ENCODE measurements at regions not wholly inside any gene's neighbourhood (a gene's known extent, or its start where the extent isn't known, plus 50 kb on each side); places are given as distances from the start of the nearest gene placed in this dataset.

DNA sequence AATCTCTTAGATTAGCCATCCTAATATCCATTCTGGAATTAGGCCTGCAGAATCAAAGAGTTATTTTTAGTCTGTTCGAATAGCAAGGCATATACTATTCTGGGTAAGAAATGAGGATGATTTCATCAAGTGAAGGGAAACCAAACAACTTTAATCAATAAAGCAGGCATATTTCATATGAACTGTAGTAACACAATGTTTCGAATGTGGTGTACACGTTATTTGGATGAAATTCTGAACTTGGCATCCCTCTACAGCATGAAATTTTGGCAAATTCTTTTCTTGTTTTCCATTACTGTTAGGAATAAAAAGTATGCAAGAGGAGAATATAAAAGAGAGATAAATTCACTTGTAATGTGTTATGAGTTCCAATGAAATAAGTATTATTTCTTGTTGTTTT is 1233.3 kb upstream of the SEL1L start:
- TF ChIP-seq, protein P1, sequence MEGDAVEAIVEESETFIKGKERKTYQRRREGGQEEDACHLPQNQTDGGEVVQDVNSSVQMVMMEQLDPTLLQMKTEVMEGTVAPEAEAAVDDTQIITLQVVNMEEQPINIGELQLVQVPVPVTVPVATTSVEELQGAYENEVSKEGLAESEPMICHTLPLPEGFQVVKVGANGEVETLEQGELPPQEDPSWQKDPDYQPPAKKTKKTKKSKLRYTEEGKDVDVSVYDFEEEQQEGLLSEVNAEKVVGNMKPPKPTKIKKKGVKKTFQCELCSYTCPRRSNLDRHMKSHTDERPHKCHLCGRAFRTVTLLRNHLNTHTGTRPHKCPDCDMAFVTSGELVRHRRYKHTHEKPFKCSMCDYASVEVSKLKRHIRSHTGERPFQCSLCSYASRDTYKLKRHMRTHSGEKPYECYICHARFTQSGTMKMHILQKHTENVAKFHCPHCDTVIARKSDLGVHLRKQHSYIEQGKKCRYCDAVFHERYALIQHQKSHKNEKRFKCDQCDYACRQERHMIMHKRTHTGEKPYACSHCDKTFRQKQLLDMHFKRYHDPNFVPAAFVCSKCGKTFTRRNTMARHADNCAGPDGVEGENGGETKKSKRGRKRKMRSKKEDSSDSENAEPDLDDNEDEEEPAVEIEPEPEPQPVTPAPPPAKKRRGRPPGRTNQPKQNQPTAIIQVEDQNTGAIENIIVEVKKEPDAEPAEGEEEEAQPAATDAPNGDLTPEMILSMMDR (IDR thresholded peaks at IDR 0.05; ENCODE audit: poor library complexity, severe bottlenecking), result no peak
- TF ChIP-seq SMC3 (conservative IDR thresholded peaks at IDR 0.05; ENCODE audit: poor library complexity), result no peak
- no peak for TF ChIP-seq EZH2 (IDR thresholded peaks at IDR 0.05; ENCODE audit: borderline replicate concordance, insufficient read depth, low read length, poor library complexity, severe bottlenecking)
- no peak for TF ChIP-seq RAD21 (conservative IDR thresholded peaks at IDR 0.05)
